Stimulated activated effector memory CD8-positive, alpha-beta T cell treated with anti-CD3 and anti-CD28 coated beads, Interleukin-12 subunit alpha, Interleukin-12 subunit beta, amount 100 ng/mL, for 72 hours (primary cell): ENCODE measurements at regions not wholly inside any gene's neighbourhood (a gene's known extent, or its start where the extent isn't known, plus 50 kb on each side); places are given as distances from the start of the nearest gene placed in this dataset.

ENCODE experiments used
- ATAC-seq: fragments of 150-1000 bp; cut with Tn5 transposase; 2 replicates; pipeline ENCODE4 v1.10.0; 2021
- DNase-seq, 2 donors: peaks; one replicate each; pipeline ENCODE4 v3.0.0; 2021 to 2022; ENCODE audit warnings: low spot score in 2 of 2
- H3K27ac Mint-ChIP-seq: one replicate; pipeline ENCODE4 v1.8.0; 2022; ENCODE audit warnings: mild to moderate bottlenecking, mixed read lengths
- H3K36me3 Mint-ChIP-seq: one replicate; pipeline ENCODE4 v1.8.0; 2022; ENCODE audit warnings: mild to moderate bottlenecking, mixed read lengths
- H3K4me1 Mint-ChIP-seq: one replicate; pipeline ENCODE4 v1.8.0; 2022; ENCODE audit warnings: mixed read lengths
- H3K4me3 Mint-ChIP-seq: one replicate; pipeline ENCODE4 v1.8.0; 2022; ENCODE audit warnings: mild to moderate bottlenecking, mixed read lengths
- H3K9me3 Mint-ChIP-seq: one replicate; pipeline ENCODE4 v1.8.0; 2022; ENCODE audit warnings: mixed read lengths

- no peak for DNase-seq
- H3K27ac Mint-ChIP-seq, result no peak overlapping the region
- ATAC-seq, result no peak
Measured at GRCh38 chr20:48431653-48432493, 395.9 kb downstream of the PREX1 start.

GRCh38 chr20:48426630-48427029 is 401.2 kb downstream of the PREX1 start:
- no peak overlapping the region for H3K4me3 Mint-ChIP-seq
- DNase-seq (no peak), ATAC-seq (no peak)
- H3K27ac Mint-ChIP-seq, result no peak overlapping the region
- H3K4me1 Mint-ChIP-seq, result peaks cover 10% of the 10 kb centered on the region
- peaks cover 7% of the 10 kb centered on the region for H3K9me3 Mint-ChIP-seq
- H3K36me3 Mint-ChIP-seq, result no peaks in the 10 kb centered on the region

More at GRCh38 chr20:48431653-48432493, 395.9 kb downstream of the PREX1 start:
- H3K36me3 Mint-ChIP-seq, result no peaks in the 10 kb centered on the region
- H3K4me1 Mint-ChIP-seq, result peaks cover 15% of the 10 kb centered on the region
- H3K9me3 Mint-ChIP-seq, result peaks cover 8% of the 10 kb centered on the region
- no peak overlapping the region for H3K4me3 Mint-ChIP-seq

GRCh38 chr20:48425817-48426612 is 401.8 kb downstream of the PREX1 start:
- Mint-ChIP-seq H3K36me3 (no peaks in the 10 kb centered on the region), H3K4me3 (no peak overlapping the region), H3K4me1 (peaks cover 4% of the 10 kb centered on the region), H3K27ac (no peak overlapping the region), H3K9me3 (peaks cover 3% of the 10 kb centered on the region)
- ATAC-seq (no peak), DNase-seq (no peak)

- H3K4me3 Mint-ChIP-seq, result no peak overlapping the region
- no peaks in the 10 kb centered on the region for H3K4me1 Mint-ChIP-seq
- H3K9me3 Mint-ChIP-seq, result no peaks in the 10 kb centered on the region
- no peak overlapping the region for H3K27ac Mint-ChIP-seq
- no peaks in the 10 kb centered on the region for H3K36me3 Mint-ChIP-seq
- no peak for ATAC-seq
- DNase-seq, result no peak
Measured at GRCh38 chr20:48425321-48425720, 402.5 kb downstream of the PREX1 start.

- H3K27ac Mint-ChIP-seq, result no peak overlapping the region
- H3K9me3 Mint-ChIP-seq, result no peaks in the 10 kb centered on the region
- DNase-seq, result no peak
- ATAC-seq, result no peak
- H3K4me1 Mint-ChIP-seq, result no peaks in the 10 kb centered on the region
- no peak overlapping the region for H3K4me3 Mint-ChIP-seq
- H3K36me3 Mint-ChIP-seq, result no peaks in the 10 kb centered on the region
Measured at GRCh38 chr20:48422242-48422960, 405.4 kb downstream of the PREX1 start.

- H3K9me3 Mint-ChIP-seq, result no peaks in the 10 kb centered on the region
- DNase-seq (no peak), ATAC-seq (no peak)
- H3K27ac Mint-ChIP-seq, result no peak overlapping the region
- no peak overlapping the region for H3K4me3 Mint-ChIP-seq
- H3K4me1 Mint-ChIP-seq, result no peaks in the 10 kb centered on the region
- no peaks in the 10 kb centered on the region for H3K36me3 Mint-ChIP-seq
Measured at GRCh38 chr20:48421547-48421946, 406.3 kb downstream of the PREX1 start.

GRCh38 chr20:48420176-48420575 is 407.6 kb downstream of the PREX1 start:
- Mint-ChIP-seq H3K4me3 (no peak overlapping the region), H3K36me3 (no peaks in the 10 kb centered on the region), H3K27ac (no peak overlapping the region), H3K4me1 (no peaks in the 10 kb centered on the region), H3K9me3 (no peaks in the 10 kb centered on the region)
- ATAC-seq (no peak), DNase-seq (no peak)

GRCh38 chr20:48419173-48419572 is 408.6 kb downstream of the PREX1 start:
- Mint-ChIP-seq H3K4me3 (no peak overlapping the region), H3K27ac (no peak overlapping the region), H3K9me3 (no peaks in the 10 kb centered on the region), H3K4me1 (no peaks in the 10 kb centered on the region), H3K36me3 (no peaks in the 10 kb centered on the region)
- DNase-seq (no peak), ATAC-seq (no peak)

- Mint-ChIP-seq H3K36me3 (no peaks in the 10 kb centered on the region), H3K4me3 (no peak overlapping the region)
- no peak for ATAC-seq
Measured at GRCh38 chr20:48416002-48416401, 411.8 kb downstream of the PREX1 start.

GRCh38 chr20:48414786-48415185 is 413.0 kb downstream of the PREX1 start:
- Mint-ChIP-seq H3K4me1 (no peaks in the 10 kb centered on the region), H3K36me3 (no peaks in the 10 kb centered on the region), H3K4me3 (no peak overlapping the region), H3K9me3 (no peaks in the 10 kb centered on the region), H3K27ac (no peak overlapping the region)
- DNase-seq, result no peak
- no peak for ATAC-seq

More at GRCh38 chr20:48416002-48416401, 411.8 kb downstream of the PREX1 start:
- Mint-ChIP-seq H3K4me1 (no peaks in the 10 kb centered on the region), H3K9me3 (no peaks in the 10 kb centered on the region), H3K27ac (no peak overlapping the region)
- no peak for DNase-seq

- Mint-ChIP-seq H3K9me3 (no peaks in the 10 kb centered on the region), H3K4me1 (no peaks in the 10 kb centered on the region), H3K36me3 (no peaks in the 10 kb centered on the region), H3K27ac (no peak overlapping the region), H3K4me3 (no peak overlapping the region)
- DNase-seq (no peak), ATAC-seq (no peak)
Measured at GRCh38 chr20:48411919-48412522, 415.8 kb downstream of the PREX1 start.

- H3K4me3 Mint-ChIP-seq, result no peak overlapping the region
- DNase-seq (no peak), ATAC-seq (no peak)
- no peaks in the 10 kb centered on the region for H3K9me3 Mint-ChIP-seq
- no peak overlapping the region for H3K27ac Mint-ChIP-seq
- no peaks in the 10 kb centered on the region for H3K4me1 Mint-ChIP-seq
- no peaks in the 10 kb centered on the region for H3K36me3 Mint-ChIP-seq
Measured at GRCh38 chr20:48411245-48411644, 416.6 kb downstream of the PREX1 start.

- Mint-ChIP-seq H3K4me3 (no peak overlapping the region), H3K36me3 (no peaks in the 10 kb centered on the region), H3K9me3 (no peaks in the 10 kb centered on the region), H3K4me1 (no peaks in the 10 kb centered on the region), H3K27ac (no peak overlapping the region)
- DNase-seq (no peak), ATAC-seq (no peak)
Measured at GRCh38 chr20:48409055-48409615, 418.7 kb downstream of the PREX1 start.

GRCh38 chr20:48407710-48408109 is 420.1 kb downstream of the PREX1 start:
- ATAC-seq (no peak), DNase-seq (no peak)
- Mint-ChIP-seq H3K4me3 (no peak overlapping the region), H3K4me1 (no peaks in the 10 kb centered on the region), H3K36me3 (no peaks in the 10 kb centered on the region), H3K9me3 (no peaks in the 10 kb centered on the region), H3K27ac (no peak overlapping the region)

- Mint-ChIP-seq H3K4me1 (no peaks in the 10 kb centered on the region), H3K4me3 (no peak overlapping the region), H3K36me3 (no peaks in the 10 kb centered on the region), H3K9me3 (no peaks in the 10 kb centered on the region), H3K27ac (no peak overlapping the region)
- DNase-seq (no peak), ATAC-seq (no peak)
Measured at GRCh38 chr20:48406912-48407340, 420.9 kb downstream of the PREX1 start.
